ENCODE measurements at regions not wholly inside any gene's neighbourhood (a gene's known extent, or its start where the extent isn't known, plus 50 kb on each side); places are given as distances from the start of the nearest gene placed in this dataset.

GRCh38 chr20:60851826-60852704 lies 400.0 kb upstream of the CDH4 start:
- TF ChIP-seq CTCF (conservative IDR thresholded peaks at IDR 0.05; ENCODE audit: low read length), result peak; percentile 80
- no peak for TF ChIP-seq EZH2phosphoT487 (IDR thresholded peaks at IDR 0.05; ENCODE audit: borderline replicate concordance, low read depth, low read length)

Measured in OCI-LY7 (cell line).